CD4-positive, alpha-beta T cell (primary cell): ENCODE measurements at regions not wholly inside any gene's neighbourhood (a gene's known extent, or its start where the extent isn't known, plus 50 kb on each side); places are given as distances from the start of the nearest gene placed in this dataset.

Experiments used
- ATAC-seq: fragments of 200-7000 bp; cut with Tn5 transposase; one replicate; pipeline ENCODE4 v1.10.0; 2022; ENCODE audit warnings: mild to moderate bottlenecking; ENCODE audit not compliant: poor library complexity
- CTCF ChIA-PET: fragments of 350-600 bp; sonication (Branson Sonifier 250); formaldehyde crosslinking; loops from one replicate; lab custom pipeline; 2021; ENCODE audit warnings: antibody characterized with exemption, inconsistent platforms; lab: Charles Lee
- POLR2A ChIA-PET: fragments of 350-600 bp; sonication (Branson Sonifier 250); formaldehyde crosslinking; loops from one replicate; lab custom pipeline; 2021; ENCODE audit warnings: antibody characterized with exemption, inconsistent platforms; lab: Charles Lee
- DNase-seq, 14 experiments: peaks; one replicate each; pipeline ENCODE4 v3.0.0-alpha.2; 2013 to 2020; ENCODE audit warnings: mixed read lengths in 2 of 14
- H3K27ac ChIP-seq, 2 donors: one replicate each; pipeline versions ENCODE4 v1.5.1 to v1.7.0; 2013; ENCODE audit warnings: low read length in 2 of 2, low read depth in 1 of 2, mild to moderate bottlenecking in 1 of 2
- H3K27me3 ChIP-seq, 2 experiments: 1 replicate in 1 of 2; 2 replicates in 1 of 2; pipeline versions ENCODE4 v1.6.1 to v1.7.0; 2013; ENCODE audit warnings: low read length in 2 of 2, control low read depth in 1 of 2, mild to moderate bottlenecking in 1 of 2, moderate library complexity in 1 of 2; ENCODE audit not compliant: insufficient read depth in 2 of 2, control insufficient read depth in 1 of 2
- H3K36me3 ChIP-seq: one replicate; pipeline ENCODE4 v1.6.1; 2013; ENCODE audit warnings: low read length, control low read depth; ENCODE audit not compliant: insufficient read depth
- H3K4me1 ChIP-seq: one replicate; pipeline ENCODE4 v1.6.1; 2013; ENCODE audit warnings: low read length, control low read depth; ENCODE audit not compliant: insufficient read depth
- H3K4me3 ChIP-seq: one replicate; pipeline ENCODE4 v1.5.1; 2013; ENCODE audit warnings: mild to moderate bottlenecking, low read length, moderate library complexity
- H3K9me3 ChIP-seq, 2 experiments: 1 replicate in 1 of 2; 2 replicates in 1 of 2; pipeline versions ENCODE4 v1.6.1 to v1.7.0; 2013; ENCODE audit warnings: low read length in 2 of 2, mild to moderate bottlenecking in 2 of 2, control low read depth in 1 of 2, moderate library complexity in 1 of 2; ENCODE audit not compliant: control insufficient read depth in 1 of 2, insufficient read depth in 1 of 2
- H3K27ac Mint-ChIP-seq: one replicate; pipeline ENCODE4 v1.8.0; 2020; ENCODE audit warnings: mixed read lengths
- H3K27me3 Mint-ChIP-seq: one replicate; pipeline ENCODE4 v1.8.0; 2021; ENCODE audit warnings: mixed read lengths
- H3K36me3 Mint-ChIP-seq: one replicate; pipeline ENCODE4 v1.8.0; 2021; ENCODE audit warnings: low read depth, mixed read lengths
- H3K4me1 Mint-ChIP-seq: one replicate; pipeline ENCODE4 v1.8.0; 2021; ENCODE audit warnings: low read depth, mixed read lengths
- H3K4me3 Mint-ChIP-seq: one replicate; pipeline ENCODE4 v1.8.0; 2020; ENCODE audit warnings: mild to moderate bottlenecking, mixed read lengths
- H3K9me3 Mint-ChIP-seq: one replicate; pipeline ENCODE4 v1.8.0; 2020; ENCODE audit warnings: mixed read lengths
- intact Hi-C, 2 experiments: fragments of 100-400 bp; cut with DNase I in 1 of 2; cut with micrococcal nuclease in 1 of 2; formaldehyde crosslinking; loops; one replicate each; pipeline versions ENCODE4 v1.15.1 to v1.9.0; 2023 to 2025; cut with DNase I, micrococcal nuclease
- TF ChIP-seq, protein P1 (sequence below): fragments of 200-600 bp; IDR thresholded peaks from one replicate; pipeline ENCODE4 v1.8.0; 2022; ENCODE audit warnings: antibody characterized with exemption, mild to moderate bottlenecking

GRCh38 chr3:176583956-176584355, 613.3 kb downstream of the TBL1XR1 start:
- Mint-ChIP-seq H3K9me3 (peaks cover 5% of the 10 kb centered on the region), H3K36me3 (no peaks in the 10 kb centered on the region), H3K4me1 (no peaks in the 10 kb centered on the region), H3K4me3 (no peak overlapping the region), H3K27me3 (no peaks in the 10 kb centered on the region), H3K27ac (no peak overlapping the region)
- DNase-seq (no peak), ATAC-seq (no peak)
- TF ChIP-seq, protein P1, sequence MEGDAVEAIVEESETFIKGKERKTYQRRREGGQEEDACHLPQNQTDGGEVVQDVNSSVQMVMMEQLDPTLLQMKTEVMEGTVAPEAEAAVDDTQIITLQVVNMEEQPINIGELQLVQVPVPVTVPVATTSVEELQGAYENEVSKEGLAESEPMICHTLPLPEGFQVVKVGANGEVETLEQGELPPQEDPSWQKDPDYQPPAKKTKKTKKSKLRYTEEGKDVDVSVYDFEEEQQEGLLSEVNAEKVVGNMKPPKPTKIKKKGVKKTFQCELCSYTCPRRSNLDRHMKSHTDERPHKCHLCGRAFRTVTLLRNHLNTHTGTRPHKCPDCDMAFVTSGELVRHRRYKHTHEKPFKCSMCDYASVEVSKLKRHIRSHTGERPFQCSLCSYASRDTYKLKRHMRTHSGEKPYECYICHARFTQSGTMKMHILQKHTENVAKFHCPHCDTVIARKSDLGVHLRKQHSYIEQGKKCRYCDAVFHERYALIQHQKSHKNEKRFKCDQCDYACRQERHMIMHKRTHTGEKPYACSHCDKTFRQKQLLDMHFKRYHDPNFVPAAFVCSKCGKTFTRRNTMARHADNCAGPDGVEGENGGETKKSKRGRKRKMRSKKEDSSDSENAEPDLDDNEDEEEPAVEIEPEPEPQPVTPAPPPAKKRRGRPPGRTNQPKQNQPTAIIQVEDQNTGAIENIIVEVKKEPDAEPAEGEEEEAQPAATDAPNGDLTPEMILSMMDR = no peak
- CTCF ChIA-PET = no interaction called here
- H3K27me3 ChIP-seq = no peaks in the 10 kb centered on the region
- intact Hi-C loops = no loop called here
- H3K36me3 ChIP-seq = no peaks in the 10 kb centered on the region
- no peak overlapping the region for H3K4me3 ChIP-seq
- H3K9me3 ChIP-seq = no peaks in the 10 kb centered on the region
- no peaks in the 10 kb centered on the region for H3K4me1 ChIP-seq
- H3K27ac ChIP-seq = no peak overlapping the region
- POLR2A ChIA-PET = no interaction called here

- H3K9me3 Mint-ChIP-seq = peaks cover 3% of the 10 kb centered on the region
- Histone ChIP-seq H3K9me3 (no peaks in the 10 kb centered on the region), H3K27ac (no peak overlapping the region), H3K4me3 (no peak overlapping the region), H3K36me3 (no peaks in the 10 kb centered on the region), H3K27me3 (no peaks in the 10 kb centered on the region), H3K4me1 (no peaks in the 10 kb centered on the region)
- DNase-seq (no peak), ATAC-seq (no peak)
- intact Hi-C loops = no loop called here
- H3K4me1 Mint-ChIP-seq = no peaks in the 10 kb centered on the region
- CTCF ChIA-PET = no interaction called here
- H3K36me3 Mint-ChIP-seq = no peaks in the 10 kb centered on the region
- POLR2A ChIA-PET = no interaction called here
- H3K27ac Mint-ChIP-seq = no peak overlapping the region
- no peak overlapping the region for H3K4me3 Mint-ChIP-seq
- TF ChIP-seq, protein P1 = no peak
- no peaks in the 10 kb centered on the region for H3K27me3 Mint-ChIP-seq
Observed at GRCh38 chr3:176581589-176581988, 615.7 kb downstream of the TBL1XR1 start.

DNA sequence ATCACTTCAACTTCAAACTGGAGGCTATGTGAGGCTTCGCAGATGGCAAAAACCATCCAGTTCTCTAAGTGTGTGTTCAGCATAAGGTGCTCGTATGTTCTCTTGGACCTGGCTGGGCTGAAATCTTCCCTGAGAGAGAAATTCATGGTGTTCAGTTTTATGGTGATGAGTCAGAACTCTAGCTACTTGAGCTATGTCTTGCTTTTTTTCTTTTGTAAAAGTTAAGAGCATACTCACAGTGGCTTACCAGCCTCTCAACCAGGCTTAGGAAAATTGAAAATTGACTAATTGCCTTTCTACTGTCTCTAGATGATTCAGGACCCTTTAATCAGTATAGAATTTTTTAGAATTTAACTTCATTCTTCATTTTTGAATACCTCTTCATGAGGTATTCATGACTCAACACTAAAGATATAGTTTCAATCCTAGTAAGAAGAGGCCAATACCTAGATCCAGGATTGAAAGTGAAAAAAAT, 617.5 kb downstream of the TBL1XR1 start:
- H3K4me3 Mint-ChIP-seq = no peak overlapping the region
- H3K27ac ChIP-seq = no peak overlapping the region
- H3K27ac Mint-ChIP-seq = no peak overlapping the region
- peaks cover 3% of the 10 kb centered on the region for H3K9me3 Mint-ChIP-seq
- H3K27me3 ChIP-seq = no peaks in the 10 kb centered on the region
- H3K36me3 ChIP-seq = no peaks in the 10 kb centered on the region
- intact Hi-C loops = no loop called here
- TF ChIP-seq, protein P1 = no peak
- no peaks in the 10 kb centered on the region for H3K36me3 Mint-ChIP-seq
- CTCF ChIA-PET = no interaction called here
- H3K4me1 Mint-ChIP-seq = no peaks in the 10 kb centered on the region
- no peaks in the 10 kb centered on the region for H3K9me3 ChIP-seq
- POLR2A ChIA-PET = no interaction called here
- no peaks in the 10 kb centered on the region for H3K4me1 ChIP-seq
- ATAC-seq (no peak), DNase-seq (no peak)
- no peaks in the 10 kb centered on the region for H3K27me3 Mint-ChIP-seq
- no peak overlapping the region for H3K4me3 ChIP-seq
